HG02852 (cell line): ENCODE measurements at regions not wholly inside any gene's neighbourhood (a gene's known extent, or its start where the extent isn't known, plus 50 kb on each side); places are given as distances from the start of the nearest gene placed in this dataset.

ENCODE experiments used
- ATAC-seq: cut with Tn5 transposase; IDR thresholded peaks from one replicate; pipeline ENCODE4 v1.9.1; 2021; ENCODE audit warnings: mild to moderate bottlenecking, moderate library complexity; ENCODE audit not compliant: unreplicated experiment

- ATAC-seq, result no peak
Observed at GRCh38 chr6:139509167-139509566, 134.7 kb upstream of the CITED2 start.

- no peak for ATAC-seq
Observed at GRCh38 chr6:139508576-139508975, 134.1 kb upstream of the CITED2 start.

GRCh38 chr6:139508023-139508422, 133.6 kb upstream of the CITED2 start:
- ATAC-seq, result no peak

GRCh38 chr6:139500977-139501376, 126.5 kb upstream of the CITED2 start:
- ATAC-seq, result no peak

- no peak for ATAC-seq
Observed at GRCh38 chr6:139498715-139499114, 124.3 kb upstream of the CITED2 start.

GRCh38 chr6:139497345-139497961, 123.0 kb upstream of the CITED2 start:
- ATAC-seq, result no peak

- no peak for ATAC-seq
Observed at GRCh38 chr6:139496654-139497344, 122.4 kb upstream of the CITED2 start.

GRCh38 chr6:139494376-139494990, 120.0 kb upstream of the CITED2 start:
- no peak for ATAC-seq

- ATAC-seq, result no peak
Observed at GRCh38 chr6:139490482-139490881, 116.0 kb upstream of the CITED2 start.

GRCh38 chr6:139486476-139486799, 112.0 kb upstream of the CITED2 start:
- ATAC-seq, result no peak

GRCh38 chr6:139485742-139486475, 111.5 kb upstream of the CITED2 start:
- no peak for ATAC-seq

- ATAC-seq, result no peak
Observed at GRCh38 chr6:139485185-139485584, 110.7 kb upstream of the CITED2 start.

GRCh38 chr6:139483079-139483478, 108.6 kb upstream of the CITED2 start:
- no peak for ATAC-seq

- no peak for ATAC-seq
Observed at GRCh38 chr6:139482287-139482686, 107.8 kb upstream of the CITED2 start.

GRCh38 chr6:139480356-139481165, 106.1 kb upstream of the CITED2 start:
- ATAC-seq, result no peak

GRCh38 chr6:139479433-139480222, 105.2 kb upstream of the CITED2 start:
- ATAC-seq, result no peak

- ATAC-seq, result no peak
Observed at GRCh38 chr6:139475646-139476045, 101.2 kb upstream of the CITED2 start.

GRCh38 chr6:139475241-139475640, 100.8 kb upstream of the CITED2 start:
- no peak for ATAC-seq

- ATAC-seq, result peak; percentile 78
Observed at GRCh38 chr6:139474145-139475108, 100.0 kb upstream of the CITED2 start.
